SK-N-SH (cell line): ENCODE measurements at regions not wholly inside any gene's neighbourhood (a gene's known extent, or its start where the extent isn't known, plus 50 kb on each side); places are given as distances from the start of the nearest gene placed in this dataset.

Experiments used
- CTCF ChIA-PET: fragments of 300-600, 350-600 bp; formaldehyde crosslinking; extraction: SDS; loops from one replicate; lab custom pipeline; 2021; lab: Yijun Ruan, JAX
- POLR2A ChIA-PET: fragments of 350-600 bp; sonication (Branson Sonifier 250); formaldehyde crosslinking; extraction: SDS; loops from one replicate; lab custom pipeline; 2020; ENCODE audit warnings: antibody characterized with exemption, inconsistent platforms; lab: Yijun Ruan, JAX
- DNase-seq: peaks from one replicate; pipeline ENCODE4 v3.0.0; 2012
- H2AFZ ChIP-seq: fragments of 200-600 bp; sonication (generic); 2 replicates; pipeline ENCODE4 v1.8.1; 2016; ENCODE audit warnings: antibody characterized with exemption, mild to moderate bottlenecking, low read depth
- H3F3A ChIP-seq: fragments of 200-600 bp; sonication (generic); replicated peaks from 2 replicates; pipeline ENCODE3; 2016; ENCODE audit warnings: antibody characterized with exemption, mild to moderate bottlenecking; ENCODE audit not compliant: insufficient read depth
- H3K27ac ChIP-seq, 2 experiments: fragments of 200-500 bp in 1 of 2; fragments of 200-600 bp in 1 of 2; sonication (Bioruptor generic) in 1 of 2; sonication (generic), shearing (Covaris generic) in 1 of 2; 2 replicates each; pipeline versions ENCODE4 v1.5.1 to v1.6.1; 2014 to 2016; ENCODE audit warnings: low read depth in 2 of 2, inconsistent platforms in 1 of 2, low read length in 1 of 2, mild to moderate bottlenecking in 1 of 2, mixed read lengths in 1 of 2
- H3K27me3 ChIP-seq: fragments of 200-600 bp; sonication (generic), shearing (Covaris generic); 2 replicates; pipeline ENCODE4 v1.6.1; 2016; ENCODE audit warnings: mixed run types; ENCODE audit not compliant: insufficient read depth
- H3K36me3 ChIP-seq, 2 experiments: fragments of 200-500 bp in 1 of 2; fragments of 200-600 bp in 1 of 2; sonication (Bioruptor generic) in 1 of 2; sonication (generic) in 1 of 2; replicated peaks in 1 of 2; 2 replicates each; pipeline versions ENCODE3 to v1.5.1; 2014 to 2016; ENCODE audit warnings: low read length in 1 of 2, mild to moderate bottlenecking in 1 of 2; ENCODE audit not compliant: insufficient read depth in 2 of 2, control insufficient read depth in 1 of 2
- H3K4me1 ChIP-seq, 2 experiments: fragments of 200-500 bp in 1 of 2; fragments of 200-600 bp in 1 of 2; sonication (Bioruptor generic) in 1 of 2; sonication (generic), shearing (Covaris generic) in 1 of 2; 2 replicates each; pipeline versions ENCODE4 v1.5.1 to v1.6.1; 2014 to 2016; ENCODE audit warnings: low read depth in 1 of 2, low read length in 1 of 2, mixed run types in 1 of 2; ENCODE audit not compliant: insufficient read depth in 2 of 2, control insufficient read depth in 1 of 2
- H3K4me2 ChIP-seq: fragments of 200-600 bp; sonication (generic), shearing (Covaris generic); 2 replicates; pipeline ENCODE4 v1.6.1; 2017; ENCODE audit warnings: mixed run types
- H3K4me3 ChIP-seq, 2 experiments: fragments of 200-500 bp in 1 of 2; fragments of 200-600 bp in 1 of 2; sonication (Bioruptor generic) in 1 of 2; sonication (generic), shearing (Covaris generic) in 1 of 2; 2 replicates each; pipeline versions ENCODE4 v1.5.1 to v1.8.1; 2014 to 2016; ENCODE audit warnings: low read depth in 2 of 2, inconsistent platforms in 1 of 2, low read length in 1 of 2, mild to moderate bottlenecking in 1 of 2, mixed read lengths in 1 of 2, moderate library complexity in 1 of 2
- H3K79me2 ChIP-seq: fragments of 200-600 bp; sonication (generic); 2 replicates; pipeline ENCODE4 v1.8.1; 2017; ENCODE audit warnings: mild to moderate bottlenecking; ENCODE audit not compliant: insufficient read depth
- H3K9ac ChIP-seq: fragments of 200-600 bp; sonication (generic); 2 replicates; pipeline ENCODE4 v1.6.1; 2017; ENCODE audit warnings: mixed run types
- H3K9me2 ChIP-seq: fragments of 200-600 bp; sonication (generic); 2 replicates; pipeline ENCODE4 v1.6.1; 2017; ENCODE audit warnings: mixed run types
- H3K9me3 ChIP-seq: fragments of 200-600 bp; sonication (generic); 2 replicates; pipeline ENCODE4 v1.6.1; 2017; ENCODE audit warnings: mixed run types, mild to moderate bottlenecking, moderate library complexity
- H4K20me1 ChIP-seq: fragments of 200-600 bp; sonication (generic); 2 replicates; pipeline ENCODE4 v1.6.1; 2017; ENCODE audit warnings: mild to moderate bottlenecking, mixed run types; ENCODE audit not compliant: insufficient read depth
- CHD2 ChIP-seq: fragments of 150-350 bp; IDR thresholded peaks from 2 replicates; pipeline ENCODE4 v1.6.1; 2018; ENCODE audit warnings: low read length; ENCODE audit not compliant: partially characterized antibody
- CTCF ChIP-seq: fragments of 200-600 bp; sonication (generic); IDR thresholded peaks from 2 replicates; pipeline ENCODE4 v1.6.1; 2017; ENCODE audit warnings: antibody characterized with exemption, mild to moderate bottlenecking, moderate library complexity
- EP300 ChIP-seq, 2 experiments: IDR thresholded peaks; 2 replicates each; pipeline versions ENCODE4 v1.4.0 to v1.6.1; 2012; ENCODE audit warnings: borderline replicate concordance in 1 of 2, low read depth in 1 of 2, low read length in 1 of 2
- EZH2phosphoT487 ChIP-seq: fragments of 200-600 bp; sonication (generic); IDR thresholded peaks from 2 replicates; pipeline ENCODE4 v1.6.1; 2017; ENCODE audit warnings: low read depth, mixed run types, mild to moderate bottlenecking, antibody characterized with exemption, moderate library complexity, borderline replicate concordance
- FOSL2 ChIP-seq: IDR thresholded peaks from 2 replicates; pipeline ENCODE4 v1.4.0; 2012; ENCODE audit warnings: low read depth, mild to moderate bottlenecking, moderate library complexity, borderline replicate concordance
- FOXM1 ChIP-seq: IDR thresholded peaks from 2 replicates; pipeline ENCODE4 v1.4.0; 2012; ENCODE audit warnings: low read depth, mild to moderate bottlenecking
- GABPA ChIP-seq: IDR thresholded peaks from 2 replicates; pipeline ENCODE4 v1.4.0; 2012; ENCODE audit warnings: low read depth, mild to moderate bottlenecking
- GATA2 ChIP-seq: sonication (generic); formaldehyde crosslinking; IDR thresholded peaks from 2 replicates; pipeline ENCODE4 v1.5.0; 2020; ENCODE audit warnings: mild to moderate bottlenecking, missing genetic modification reagents
- MAX ChIP-seq: IDR thresholded peaks from 2 replicates; pipeline ENCODE4 v1.4.0; 2012; ENCODE audit warnings: low read depth
- NFIC ChIP-seq: IDR thresholded peaks from 2 replicates; pipeline ENCODE4 v1.4.0; 2012; ENCODE audit warnings: borderline replicate concordance
- NRF1 ChIP-seq: IDR thresholded peaks from 2 replicates; pipeline ENCODE4 v1.6.1; 2012; ENCODE audit warnings: low read depth, mild to moderate bottlenecking, low read length
- TCF12 ChIP-seq: IDR thresholded peaks from 2 replicates; pipeline ENCODE4 v1.4.0; 2012
- USF1 ChIP-seq: IDR thresholded peaks from 2 replicates; pipeline ENCODE4 v1.4.0; 2012; ENCODE audit warnings: low read depth, borderline replicate concordance
- YY1 ChIP-seq: IDR thresholded peaks from 2 replicates; pipeline ENCODE4 v1.4.0; 2012; ENCODE audit warnings: low read depth, mild to moderate bottlenecking
- WGBS: methylation state at CpG from one replicate; pipeline ENCODE4 v1.1.6; 2017; ENCODE audit warnings: low lambda C conversion rate; 5-methylcytosine and 5-hydroxymethylcytosine counted together

- Histone ChIP-seq H3K9ac (no peak overlapping the region), H3K4me2 (no peak overlapping the region), H3K9me3 (no peaks in the 10 kb centered on the region), H3K27me3 (no peaks in the 10 kb centered on the region), H3K4me1 (no peaks in the 10 kb centered on the region), H3K79me2 (no peaks in the 10 kb centered on the region), H3K27ac (no peak overlapping the region), H3K36me3 (no peaks in the 10 kb centered on the region), H3K9me2 (no peaks in the 10 kb centered on the region; the same call in 1 of the 2 replicates), H3K4me3 (no peak overlapping the region), H3F3A (no peaks in the 10 kb centered on the region), H4K20me1 (no peaks in the 10 kb centered on the region), H2AFZ (no peak overlapping the region)
- ChIA-PET CTCF (interaction anchor here (0.9 to 1.2 kb wide), 2 partner anchors 9 to 541 kb away, joined by 3 read pairs; no protein-coding TSS in a partner anchor), POLR2A (no interaction called here)
- no peak for TF ChIP-seq TCF12
- TF ChIP-seq FOSL2: no peak
- no peak for TF ChIP-seq GATA2
- no peak for TF ChIP-seq EZH2phosphoT487
- no peak for TF ChIP-seq MAX
- TF ChIP-seq NFIC: no peak
- TF ChIP-seq YY1: no peak
- TF ChIP-seq FOXM1: no peak
- TF ChIP-seq GABPA: no peak
- TF ChIP-seq CTCF: no peak
- 1% methylated on average over 2 of the region's 2 CpGs for WGBS
- no peak for DNase-seq
Observed at GRCh38 chr7:85928500-85928899, 715.2 kb upstream of the GRM3 start.

- no peaks in the 10 kb centered on the region for H3K4me1 ChIP-seq
- no peak overlapping the region for H3K27ac ChIP-seq
- no peak overlapping the region for H3K4me3 ChIP-seq
- no peaks in the 10 kb centered on the region; the same call in 1 of the 2 replicates for H3K9me2 ChIP-seq
- H4K20me1 ChIP-seq: no peaks in the 10 kb centered on the region
- no peak overlapping the region for H3K9ac ChIP-seq
- 10% methylated on average over 3 of the region's 3 CpGs for WGBS
- CTCF ChIA-PET: interaction anchor here (1.0 to 1.7 kb wide), 3 partner anchors 17 to 542 kb away, joined by 3 to 4 read pairs (median 4); no protein-coding TSS in a partner anchor
- POLR2A ChIA-PET: no interaction called here
- H3K27me3 ChIP-seq: no peaks in the 10 kb centered on the region
- H3K36me3 ChIP-seq: no peaks in the 10 kb centered on the region
- no peaks in the 10 kb centered on the region for H3K9me3 ChIP-seq
- no peaks in the 10 kb centered on the region for H3F3A ChIP-seq
- no peaks in the 10 kb centered on the region for H3K79me2 ChIP-seq
- DNase-seq: no peak
- no peak overlapping the region for H3K4me2 ChIP-seq
- no peak overlapping the region for H2AFZ ChIP-seq
- TF ChIP-seq CHD2 (no peak), USF1 (no peak), EP300 (IDR thresholded peaks at IDR 0.05; ENCODE audit: borderline replicate concordance in 1 of 2, low read depth in 1 of 2, low read length in 1 of 2) (no peak), FOXM1 (no peak), NRF1 (no peak)
- TF ChIP-seq, all 33 proteins: peak for 0
Observed at GRCh38 chr7:85927226-85927625, 716.5 kb upstream of the GRM3 start.
